Effector memory CD8-positive, alpha-beta T cell (primary cell): ENCODE measurements at regions not wholly inside any gene's neighbourhood (a gene's known extent, or its start where the extent isn't known, plus 50 kb on each side); places are given as distances from the start of the nearest gene placed in this dataset.
"Not testable (repeated sequence)": the region's sequence is repeated elsewhere in the genome, so short reads cannot be mapped to it uniquely, and the experiment has no call there.

Experiments
- ATAC-seq: fragments of 150-1000 bp; cut with Tn5 transposase; replicated peaks from 2 replicates; pipeline ENCODE4 v1.10.0; 2021; ENCODE audit warnings: mild to moderate bottlenecking, moderate library complexity
- DNase-seq, 3 experiments: peaks; one replicate each; pipeline ENCODE4 v3.0.0; 2021
- H3K27ac Mint-ChIP-seq, 2 donors: one replicate each; pipeline ENCODE4 v1.8.0; 2022; ENCODE audit warnings: mild to moderate bottlenecking in 2 of 2, mixed read lengths in 2 of 2, moderate library complexity in 2 of 2
- H3K27me3 Mint-ChIP-seq, 2 donors: one replicate each; pipeline ENCODE4 v1.8.0; 2022; ENCODE audit warnings: mixed read lengths in 2 of 2
- H3K36me3 Mint-ChIP-seq: one replicate; pipeline ENCODE4 v1.8.0; 2022; ENCODE audit warnings: mild to moderate bottlenecking, moderate library complexity, mixed read lengths; ENCODE audit not compliant: insufficient read depth
- H3K4me1 Mint-ChIP-seq, 2 donors: one replicate each; pipeline ENCODE4 v1.8.0; 2022; ENCODE audit warnings: low read depth in 2 of 2, mixed read lengths in 2 of 2
- H3K4me3 Mint-ChIP-seq, 2 donors: one replicate each; pipeline ENCODE4 v1.8.0; 2022; ENCODE audit warnings: mild to moderate bottlenecking in 2 of 2, mixed read lengths in 2 of 2, moderate library complexity in 2 of 2
- H3K9me3 Mint-ChIP-seq, 2 donors: one replicate each; pipeline ENCODE4 v1.8.0; 2022; ENCODE audit warnings: mixed read lengths in 2 of 2

DNA sequence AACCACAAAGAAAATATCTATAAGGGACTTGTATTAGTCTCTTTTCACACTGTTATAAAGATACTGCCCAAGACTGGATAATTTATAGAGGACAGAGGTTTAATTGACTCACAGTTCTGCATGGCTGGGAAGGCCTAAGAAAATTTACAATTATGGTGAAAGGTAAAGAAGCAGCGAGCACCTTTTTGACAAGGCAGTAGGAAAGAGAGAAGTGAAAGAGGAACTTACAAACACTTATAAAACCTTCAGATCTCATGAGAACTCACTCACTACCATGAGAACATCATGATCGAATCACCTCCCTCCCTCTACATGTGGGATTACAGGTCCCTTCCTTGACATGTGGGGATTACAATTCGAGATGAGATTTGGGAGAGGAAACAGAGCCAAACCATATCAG is 856.0 kb downstream of the TRAM1L1 start:
- ATAC-seq (no peak), DNase-seq (no peak)
- Mint-ChIP-seq H3K9me3 (peaks cover 4 to 10% of the 10 kb centered on the region in 2 donors), H3K36me3 (no peaks in the 10 kb centered on the region), H3K4me3 (no peak overlapping the region), H3K27me3 (no peaks in the 10 kb centered on the region), H3K4me1 (no peaks in the 10 kb centered on the region), H3K27ac (no peak overlapping the region)

DNA sequence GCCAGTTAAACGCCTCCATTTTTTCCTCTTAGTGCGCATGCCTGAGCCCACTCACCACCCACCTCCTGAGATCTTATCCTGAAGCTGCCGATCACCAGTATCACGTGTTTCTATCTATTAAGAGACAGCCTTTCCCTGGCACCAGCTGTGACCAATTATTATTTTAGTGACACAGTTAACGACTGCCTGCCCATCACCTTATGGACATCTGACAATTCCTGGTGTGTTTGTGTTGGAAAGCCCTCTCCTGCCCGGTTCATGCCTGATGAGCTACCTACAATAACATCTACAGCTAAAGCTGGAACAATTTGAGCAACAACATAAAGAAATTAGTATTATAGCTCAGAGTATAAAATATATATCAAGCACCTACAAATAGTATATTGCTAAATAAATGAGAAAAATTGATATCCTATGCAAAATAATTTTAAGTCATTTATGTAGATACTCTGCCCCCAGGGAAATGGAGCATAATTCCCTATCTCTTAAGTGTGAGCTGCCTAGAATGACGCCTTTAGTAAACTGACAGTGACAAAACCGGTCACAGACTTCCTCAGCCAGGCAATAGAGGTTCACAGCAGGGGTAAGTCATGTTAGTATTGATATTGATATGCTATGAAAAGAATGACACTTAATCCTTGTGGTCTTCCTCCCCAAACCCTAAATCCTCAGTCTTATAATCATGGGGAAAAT is 862.2 kb downstream of the TRAM1L1 start:
- H3K4me3 Mint-ChIP-seq, result no peak overlapping the region
- H3K9me3 Mint-ChIP-seq, result peaks cover 0 to 3% of the 10 kb centered on the region in 2 donors
- H3K4me1 Mint-ChIP-seq, result no peaks in the 10 kb centered on the region
- H3K27me3 Mint-ChIP-seq, result no peaks in the 10 kb centered on the region
- DNase-seq (no peak), ATAC-seq (no peak)
- no peaks in the 10 kb centered on the region for H3K36me3 Mint-ChIP-seq
- no peak overlapping the region for H3K27ac Mint-ChIP-seq

DNA sequence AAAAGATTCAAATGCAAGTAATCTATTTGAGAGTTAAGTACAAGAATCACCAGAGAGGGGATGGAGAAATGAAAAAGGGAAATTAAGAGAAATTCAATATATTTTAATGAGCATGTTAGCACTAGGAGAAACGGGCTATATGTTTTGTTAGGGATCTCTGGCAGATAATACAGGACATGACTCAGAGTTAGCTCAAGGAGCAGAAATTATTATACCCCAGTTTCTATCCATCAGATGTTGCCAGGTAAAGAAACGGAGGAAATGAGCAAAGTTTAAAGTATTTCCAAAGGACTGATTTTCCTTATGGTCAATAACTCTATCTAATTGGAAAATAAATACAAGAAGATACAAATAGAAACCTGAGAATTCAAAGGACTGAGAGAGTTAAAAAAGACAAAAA is 867.6 kb downstream of the TRAM1L1 start:
- Mint-ChIP-seq H3K36me3 (no peaks in the 10 kb centered on the region), H3K9me3 (peaks cover 0 to 10% of the 10 kb centered on the region in 2 donors), H3K27ac (no peak overlapping the region), H3K4me1 (no peaks in the 10 kb centered on the region), H3K27me3 (no peaks in the 10 kb centered on the region), H3K4me3 (no peak overlapping the region)
- DNase-seq, result no peak
- no peak for ATAC-seq

DNA sequence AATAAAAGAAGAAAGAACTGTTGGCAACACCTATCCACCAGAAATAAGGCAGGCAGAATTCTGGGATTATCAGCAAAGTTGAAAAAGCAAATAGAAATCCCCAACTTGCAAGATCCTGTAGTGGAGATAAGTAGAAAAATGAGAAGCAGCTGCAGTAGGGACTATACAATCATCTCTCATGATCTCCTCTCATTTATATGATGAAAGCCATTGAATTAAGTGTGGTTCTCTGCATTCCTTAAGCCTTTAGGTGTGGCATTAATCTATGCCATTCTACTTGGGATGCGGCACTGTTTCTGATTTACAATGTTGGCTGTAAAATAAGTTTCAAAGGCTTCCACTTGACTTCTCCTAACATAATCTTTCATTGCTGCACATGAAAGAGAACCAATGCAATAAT is 869.8 kb downstream of the TRAM1L1 start:
- Mint-ChIP-seq H3K27me3 (no peaks in the 10 kb centered on the region), H3K9me3 (peaks cover 0 to 10% of the 10 kb centered on the region in 2 donors)
- no peak for DNase-seq

DNA sequence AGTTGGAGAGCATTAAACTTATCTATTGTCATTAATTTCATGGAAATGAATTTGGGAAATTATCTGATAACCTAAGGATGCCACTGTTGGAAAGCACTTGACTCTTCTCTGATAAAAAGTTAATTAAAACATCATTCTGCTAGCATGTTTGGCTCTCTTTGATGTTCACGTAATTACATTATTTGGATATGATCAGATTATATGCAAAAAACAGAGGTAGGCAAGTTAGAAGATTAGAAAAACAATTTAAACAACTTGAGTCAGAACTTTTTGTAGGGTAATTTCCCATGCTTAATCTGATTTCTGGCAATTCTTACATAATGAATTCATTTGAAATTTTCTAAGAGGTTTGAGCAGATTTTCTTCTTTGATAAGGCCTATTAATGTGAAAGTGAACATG is 882.9 kb downstream of the TRAM1L1 start:
- no peak overlapping the region for H3K4me3 Mint-ChIP-seq
- ATAC-seq, result no peak
- no peak overlapping the region for H3K27ac Mint-ChIP-seq
- no peaks in the 10 kb centered on the region for H3K4me1 Mint-ChIP-seq
- H3K36me3 Mint-ChIP-seq, result no peaks in the 10 kb centered on the region
- DNase-seq, result no peak
- no peaks in the 10 kb centered on the region for H3K27me3 Mint-ChIP-seq
- peaks cover 0 to 3% of the 10 kb centered on the region in 2 donors for H3K9me3 Mint-ChIP-seq

More for the DNA sequence above, 869.8 kb downstream of the TRAM1L1 start:
- H3K4me3 Mint-ChIP-seq, result no peak overlapping the region
- no peak overlapping the region for H3K27ac Mint-ChIP-seq
- ATAC-seq, result no peak
- H3K4me1 Mint-ChIP-seq, result no peaks in the 10 kb centered on the region
- H3K36me3 Mint-ChIP-seq, result no peaks in the 10 kb centered on the region

GRCh38 chr4:116197317-116197809 is 888.0 kb downstream of the TRAM1L1 start:
- no peaks in the 10 kb centered on the region for H3K27me3 Mint-ChIP-seq
- H3K4me1 Mint-ChIP-seq, result no peaks in the 10 kb centered on the region
- ATAC-seq (no peak), DNase-seq (no peak)
- no peaks in the 10 kb centered on the region for H3K36me3 Mint-ChIP-seq
- H3K4me3 Mint-ChIP-seq, result no peak overlapping the region
- H3K9me3 Mint-ChIP-seq, result peaks cover 0 to 1% of the 10 kb centered on the region in 2 donors
- no peak overlapping the region for H3K27ac Mint-ChIP-seq

DNA sequence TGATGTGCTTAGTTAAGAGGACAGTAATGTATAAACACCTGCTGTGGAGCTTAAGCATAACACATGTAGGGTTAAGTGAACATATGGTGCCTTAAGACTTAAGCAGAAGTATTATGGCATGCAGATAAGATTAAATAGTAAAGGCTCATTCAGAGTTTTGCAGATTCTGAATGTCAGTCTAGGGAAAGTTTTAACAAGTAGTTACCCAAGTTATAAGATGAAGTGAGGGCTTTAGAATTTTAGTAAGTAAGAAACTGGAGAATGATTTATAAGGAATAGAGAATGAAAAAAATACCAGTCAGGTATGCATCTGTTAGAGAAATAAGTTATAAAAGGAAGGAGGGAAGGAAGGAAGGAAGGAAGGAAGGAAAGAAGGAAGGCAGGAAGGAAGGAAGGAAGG is 902.1 kb downstream of the TRAM1L1 start:
- Mint-ChIP-seq H3K27me3 (no peaks in the 10 kb centered on the region), H3K27ac (no peak overlapping the region), H3K36me3 (no peaks in the 10 kb centered on the region), H3K4me3 (no peak overlapping the region), H3K9me3 (peaks cover 6% of the 10 kb centered on the region in 2 donors), H3K4me1 (no peaks in the 10 kb centered on the region)
- ATAC-seq, result no peak
- no peak for DNase-seq

DNA sequence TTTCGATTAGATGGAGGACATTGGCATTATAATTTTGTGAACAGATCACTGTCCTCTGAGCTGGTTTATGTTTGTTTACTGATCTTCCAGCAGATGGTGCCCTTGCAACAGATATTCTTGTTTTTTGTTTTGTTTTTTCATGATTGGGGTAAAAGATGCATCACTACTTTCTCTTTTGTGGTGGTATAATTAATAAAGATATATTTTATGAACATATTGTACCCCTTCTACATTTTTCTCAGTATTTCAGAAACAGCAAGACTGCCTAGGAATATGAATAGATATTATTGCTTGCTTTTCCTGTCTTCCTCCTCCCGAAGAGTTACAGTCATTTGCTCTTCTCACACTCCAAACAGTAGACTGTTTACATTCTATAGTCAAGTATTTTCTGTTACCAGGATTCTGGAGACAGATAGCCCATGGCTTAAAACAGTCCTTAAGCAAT is 905.2 kb downstream of the TRAM1L1 start:
- DNase-seq (no peak), ATAC-seq (no peak)
- H3K27ac Mint-ChIP-seq, result no peak overlapping the region
- no peaks in the 10 kb centered on the region for H3K27me3 Mint-ChIP-seq
- peaks cover 7 to 9% of the 10 kb centered on the region in 2 donors for H3K9me3 Mint-ChIP-seq
- no peaks in the 10 kb centered on the region for H3K36me3 Mint-ChIP-seq
- H3K4me1 Mint-ChIP-seq, result no peaks in the 10 kb centered on the region
- no peak overlapping the region for H3K4me3 Mint-ChIP-seq

DNA sequence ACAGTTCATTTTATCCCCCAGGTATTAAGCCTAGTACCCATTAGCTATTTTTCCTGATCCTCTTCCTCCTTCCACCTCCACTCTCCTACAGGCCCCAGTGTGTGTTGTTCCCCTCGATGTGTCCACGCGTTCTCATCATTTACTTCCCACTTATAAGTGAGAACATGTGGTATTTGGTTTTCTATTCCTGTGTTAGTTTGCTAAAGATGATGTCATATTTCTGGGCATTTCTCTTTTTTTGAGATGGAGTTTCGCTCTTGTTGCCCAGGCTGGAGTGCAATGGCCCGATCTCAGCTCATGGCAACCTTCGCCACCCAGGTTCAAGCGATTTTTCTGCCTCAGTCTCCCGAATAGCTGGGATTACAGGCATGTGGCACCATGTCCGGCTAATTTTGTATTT is 934.0 kb downstream of the TRAM1L1 start:
- not testable (repeated sequence) for H3K27ac Mint-ChIP-seq, H3K4me1 Mint-ChIP-seq, H3K9me3 Mint-ChIP-seq, ATAC-seq, H3K27me3 Mint-ChIP-seq, DNase-seq, H3K4me3 Mint-ChIP-seq, H3K36me3 Mint-ChIP-seq

GRCh38 chr4:116150152-116150551 is 935.2 kb downstream of the TRAM1L1 start:
- DNase-seq, result no peak
- no peak overlapping the region for H3K27ac Mint-ChIP-seq
- no peak overlapping the region for H3K4me3 Mint-ChIP-seq
- no peaks in the 10 kb centered on the region for H3K4me1 Mint-ChIP-seq
- H3K9me3 Mint-ChIP-seq, result peaks cover 8 to 10% of the 10 kb centered on the region in 2 donors
- no peaks in the 10 kb centered on the region for H3K36me3 Mint-ChIP-seq
- ATAC-seq, result no peak
- H3K27me3 Mint-ChIP-seq, result no peaks in the 10 kb centered on the region

GRCh38 chr4:116143198-116143597 is 942.2 kb downstream of the TRAM1L1 start:
- Mint-ChIP-seq H3K4me3 (no peak overlapping the region), H3K27ac (no peak overlapping the region), H3K36me3 (no peaks in the 10 kb centered on the region), H3K4me1 (no peaks in the 10 kb centered on the region), H3K27me3 (no peaks in the 10 kb centered on the region), H3K9me3 (peaks cover 8 to 14% of the 10 kb centered on the region in 2 donors)
- ATAC-seq (no peak), DNase-seq (no peak)

- Mint-ChIP-seq H3K27me3 (no peaks in the 10 kb centered on the region), H3K9me3 (peaks cover 0 to 5% of the 10 kb centered on the region in 2 donors), H3K4me1 (no peaks in the 10 kb centered on the region), H3K36me3 (no peaks in the 10 kb centered on the region), H3K27ac (no peak overlapping the region), H3K4me3 (no peak overlapping the region)
- ATAC-seq, result no peak
- no peak for DNase-seq
These were observed 952.4 kb downstream of the TRAM1L1 start for GRCh38 chr4:116132946-116133345.

GRCh38 chr4:116126794-116127193 is 958.6 kb downstream of the TRAM1L1 start:
- no peaks in the 10 kb centered on the region for H3K4me1 Mint-ChIP-seq
- no peak for DNase-seq
- ATAC-seq, result no peak
- H3K36me3 Mint-ChIP-seq, result no peaks in the 10 kb centered on the region
- peaks cover 0 to 9% of the 10 kb centered on the region in 2 donors for H3K9me3 Mint-ChIP-seq
- H3K27me3 Mint-ChIP-seq, result no peaks in the 10 kb centered on the region
- no peak overlapping the region for H3K27ac Mint-ChIP-seq
- no peak overlapping the region for H3K4me3 Mint-ChIP-seq

- DNase-seq (no peak), ATAC-seq (no peak)
- H3K36me3 Mint-ChIP-seq, result no peaks in the 10 kb centered on the region
- H3K9me3 Mint-ChIP-seq, result peaks cover 0 to 7% of the 10 kb centered on the region in 2 donors
- H3K27ac Mint-ChIP-seq, result no peak overlapping the region
- H3K4me3 Mint-ChIP-seq, result no peak overlapping the region
- no peaks in the 10 kb centered on the region for H3K4me1 Mint-ChIP-seq
- no peaks in the 10 kb centered on the region for H3K27me3 Mint-ChIP-seq
These were observed 963.3 kb downstream of the TRAM1L1 start for GRCh38 chr4:116122124-116122523.
